HG03575 (cell line): ENCODE measurements at regions not wholly inside any gene's neighbourhood (a gene's known extent, or its start where the extent isn't known, plus 50 kb on each side); places are given as distances from the start of the nearest gene placed in this dataset.
"Not testable (repeated sequence)": the region's sequence is repeated elsewhere in the genome, so short reads cannot be mapped to it uniquely, and the experiment has no call there.

Experiments used
- ATAC-seq: cut with Tn5 transposase; IDR thresholded peaks from one replicate; pipeline ENCODE4 v1.9.1; 2021; ENCODE audit not compliant: unreplicated experiment, insufficient number of reproducible peaks, low FRiP score; ENCODE audit errors: extremely low read depth

DNA sequence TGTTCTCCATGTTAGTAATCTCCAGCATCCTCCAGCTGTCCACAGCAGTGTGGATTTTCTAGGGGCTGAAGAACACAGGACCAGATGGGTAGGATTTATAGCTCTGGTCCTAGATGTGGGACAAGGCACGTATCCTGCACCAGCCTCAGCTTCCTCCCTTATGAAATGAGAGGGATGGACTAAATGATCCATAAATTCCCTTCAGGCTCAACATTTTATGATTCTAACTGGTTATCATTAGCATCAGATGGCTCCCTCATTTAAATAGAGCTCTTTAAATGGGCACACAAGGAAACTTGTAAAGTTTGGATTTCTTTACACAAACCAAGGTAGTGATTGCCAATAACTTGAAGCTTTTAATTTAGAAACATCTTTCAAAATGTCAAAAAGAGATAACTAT lies 97.7 kb downstream of the ESM1 start:
- ATAC-seq = no peak

DNA sequence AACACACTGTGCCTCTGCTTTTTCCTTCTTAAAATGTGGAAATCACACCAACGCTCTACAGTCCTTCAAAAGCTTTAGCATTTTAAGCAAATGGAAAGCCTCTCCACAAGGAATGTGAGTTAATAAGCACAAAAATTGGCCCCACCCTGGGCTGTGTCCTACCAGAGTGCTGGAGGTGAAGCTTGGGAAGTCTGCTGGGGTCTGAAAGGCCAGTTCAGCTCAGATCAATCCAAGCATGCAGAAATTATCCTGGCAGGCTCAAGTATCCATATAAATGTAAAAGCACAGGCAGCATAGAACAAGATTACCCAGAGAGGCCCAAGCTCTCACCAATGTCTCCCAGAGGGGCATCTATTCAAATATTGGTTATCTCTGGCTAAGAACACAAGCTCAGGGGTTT lies 98.5 kb downstream of the ESM1 start:
- ATAC-seq = no peak

DNA sequence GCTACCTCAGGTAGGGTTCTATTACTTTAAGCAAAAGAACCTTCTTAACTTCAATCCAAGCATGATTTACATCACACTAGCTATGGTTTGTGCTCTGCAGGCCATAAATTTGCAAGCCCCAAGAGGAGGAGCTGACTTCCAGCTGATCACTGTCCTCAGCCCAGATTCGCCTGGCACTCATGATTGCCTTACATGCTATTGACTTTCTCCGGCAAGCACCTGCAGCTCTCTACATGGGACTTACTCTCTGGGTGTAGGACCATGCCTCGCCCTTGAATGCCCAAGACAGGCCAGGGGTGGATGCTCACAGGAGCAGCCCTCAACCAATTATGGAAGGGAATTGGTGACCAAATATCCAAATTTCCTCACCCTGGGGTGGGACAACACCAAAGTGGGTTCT lies 99.8 kb downstream of the ESM1 start:
- no peak for ATAC-seq

DNA sequence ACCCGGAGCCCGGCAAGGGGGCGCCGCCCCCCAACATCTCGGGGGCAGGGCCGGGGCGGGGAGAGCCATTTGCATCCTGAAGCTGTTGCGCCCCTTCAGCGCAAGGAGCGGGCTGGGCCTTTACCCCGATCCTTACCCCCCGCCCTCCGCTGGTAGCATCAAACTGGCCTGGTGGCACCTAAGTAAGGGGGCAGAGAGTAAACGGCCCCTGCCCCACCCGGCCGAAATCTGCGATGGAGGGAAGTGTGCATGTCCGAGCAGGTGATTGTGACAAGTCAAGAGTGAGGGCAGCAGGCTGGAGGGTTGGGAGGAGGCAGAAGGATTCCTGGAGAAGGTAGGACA lies 101.2 kb downstream of the ESM1 start:
- no peak for ATAC-seq

DNA sequence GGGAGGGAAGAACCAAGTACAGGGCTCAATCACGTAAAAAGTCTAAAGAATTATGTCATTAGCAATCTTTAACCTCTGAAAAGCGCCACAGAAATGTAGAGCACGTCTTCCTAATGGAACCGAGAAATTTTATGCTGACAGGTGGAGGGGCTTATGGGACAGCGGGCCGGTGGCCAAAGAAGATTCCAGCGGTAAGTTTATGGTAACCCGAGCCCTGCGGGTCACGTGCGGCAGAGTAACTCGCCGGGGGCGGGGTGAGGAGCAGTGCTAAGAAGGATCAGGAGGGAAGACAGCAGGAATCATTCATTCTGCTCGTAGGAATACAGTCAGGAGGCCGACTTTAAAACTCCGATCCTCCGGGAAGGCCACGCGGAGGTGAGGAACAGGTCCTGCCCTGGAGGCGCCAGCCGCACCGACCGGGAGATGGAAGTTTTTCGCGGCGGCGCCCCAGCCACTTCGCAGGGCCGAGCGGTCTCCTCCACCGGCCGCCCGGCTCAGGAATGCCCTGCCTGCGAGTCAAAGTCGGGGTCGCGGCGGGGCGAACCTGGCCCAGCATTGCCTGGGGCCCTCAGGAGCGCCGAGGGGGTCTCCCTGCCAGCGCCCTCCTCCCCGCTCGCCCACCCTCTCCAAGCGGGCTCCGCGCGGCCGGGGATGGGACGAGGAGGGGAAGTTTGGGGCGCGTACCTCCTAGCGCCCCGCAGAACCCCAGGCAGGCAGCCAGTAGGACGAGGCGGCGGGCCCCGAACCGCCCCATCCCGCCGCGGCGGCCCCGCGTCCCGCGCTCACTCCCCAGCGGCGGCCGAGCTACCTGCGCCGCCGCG lies 101.8 kb downstream of the ESM1 start:
- no peak for ATAC-seq

DNA sequence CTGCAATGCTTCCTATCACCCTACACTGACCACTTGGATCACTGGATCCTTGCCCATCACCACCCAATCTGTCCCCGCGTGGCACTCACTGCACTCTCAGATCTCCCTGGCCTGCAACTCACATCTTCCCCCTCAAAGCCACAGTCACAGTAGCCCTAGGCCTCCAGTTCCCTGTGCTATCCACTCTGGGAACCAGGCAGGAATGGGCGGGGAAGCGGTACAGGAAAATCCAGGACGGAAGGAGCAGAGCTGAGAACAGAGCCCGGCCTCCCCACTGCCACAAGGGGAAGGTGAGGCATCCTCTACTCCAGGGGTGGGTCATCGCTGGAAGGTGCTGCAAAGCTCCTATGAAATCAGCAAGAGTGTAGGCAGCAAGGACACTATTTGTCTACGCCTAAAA lies 102.6 kb downstream of the ESM1 start:
- ATAC-seq = no peak

DNA sequence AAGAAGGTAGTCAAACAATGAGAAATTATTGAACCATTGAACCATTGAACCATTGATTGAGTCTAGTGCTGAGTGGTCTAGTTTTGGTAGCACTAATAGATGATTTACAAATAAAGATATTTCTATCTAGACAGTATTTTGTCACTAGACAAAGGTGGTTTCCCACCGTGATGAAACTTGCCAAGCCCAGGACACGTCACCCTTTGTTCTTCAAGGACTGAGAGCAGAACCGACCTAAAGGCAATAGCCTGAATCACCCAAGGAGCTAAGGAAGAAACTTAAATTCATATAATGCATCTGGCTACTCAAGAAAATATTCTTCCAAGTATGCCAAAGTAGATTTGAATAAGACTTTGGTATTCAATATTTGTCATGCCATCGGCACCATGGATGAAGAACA lies 103.3 kb downstream of the ESM1 start:
- ATAC-seq = no peak

DNA sequence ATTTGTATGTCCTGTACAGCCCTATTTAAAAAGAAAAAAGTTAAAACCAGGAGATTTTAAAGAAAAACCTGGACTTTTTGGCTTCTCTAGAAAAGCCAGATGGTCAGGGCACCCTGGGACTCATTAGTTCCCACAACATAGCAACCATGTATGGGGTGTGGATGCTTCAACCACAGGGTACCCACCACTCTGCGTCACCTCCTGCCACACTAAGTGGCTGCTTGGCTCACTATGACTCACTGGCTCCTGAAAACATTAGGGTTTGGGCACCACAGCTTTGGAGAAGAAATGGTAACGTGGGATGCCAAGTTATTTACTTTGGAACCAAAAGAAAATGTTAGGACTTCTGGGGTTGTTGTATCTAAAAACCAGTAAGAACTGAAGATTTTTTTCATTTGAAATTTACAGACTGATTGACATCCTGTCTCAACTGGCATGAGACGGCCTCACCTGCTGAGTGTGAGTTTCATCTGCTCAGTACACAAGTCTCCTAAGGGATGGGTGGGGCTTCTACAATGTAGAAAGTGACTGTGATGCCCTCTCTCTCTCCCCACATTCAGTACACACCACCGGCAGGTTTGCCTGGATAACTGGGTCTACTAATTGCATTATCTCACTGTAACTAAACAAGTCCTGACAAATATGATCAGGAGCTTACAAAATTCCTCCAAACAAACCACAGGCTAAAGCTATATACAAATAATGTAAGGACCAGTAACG lies 103.9 kb downstream of the ESM1 start:
- no peak for ATAC-seq

DNA sequence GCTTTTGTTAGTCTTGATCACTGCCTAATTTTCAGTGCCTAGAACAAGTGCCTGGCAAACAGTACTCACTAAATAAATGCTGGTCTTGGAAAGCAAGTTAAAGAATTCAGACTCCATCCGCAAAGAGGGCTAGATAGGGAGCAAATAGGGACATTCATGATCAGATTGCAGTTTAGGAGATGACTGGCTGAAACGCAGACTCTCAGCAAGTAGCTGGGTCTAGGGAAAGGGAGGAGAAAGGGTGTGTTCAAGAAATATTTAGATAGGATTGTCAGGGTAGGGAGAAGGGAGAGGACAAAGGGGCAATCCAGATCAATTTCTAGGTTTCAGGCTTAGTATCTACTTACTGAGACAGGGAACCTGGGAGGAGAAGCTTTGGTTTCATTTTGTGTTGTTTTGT lies 108.4 kb downstream of the ESM1 start:
- ATAC-seq = no peak

DNA sequence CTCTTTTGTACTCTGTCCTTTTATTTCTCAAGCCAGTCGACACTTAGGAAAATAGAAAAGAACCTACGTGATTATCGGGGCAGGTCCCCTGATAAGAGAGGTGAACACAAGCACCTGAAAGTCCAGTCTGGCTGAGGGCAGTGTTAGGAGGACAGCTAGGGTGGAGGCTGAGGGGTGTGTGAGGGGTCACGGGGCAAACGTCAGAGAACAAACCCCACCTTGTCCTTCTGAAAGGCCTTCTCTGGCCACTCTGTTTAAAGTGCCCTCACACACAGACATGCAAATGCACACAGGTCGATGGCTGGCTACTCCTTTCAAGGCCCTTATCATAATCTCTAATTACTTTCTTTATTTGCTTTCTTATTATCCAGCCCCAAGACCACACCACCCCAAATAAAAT lies 108.8 kb downstream of the ESM1 start:
- no peak for ATAC-seq

DNA sequence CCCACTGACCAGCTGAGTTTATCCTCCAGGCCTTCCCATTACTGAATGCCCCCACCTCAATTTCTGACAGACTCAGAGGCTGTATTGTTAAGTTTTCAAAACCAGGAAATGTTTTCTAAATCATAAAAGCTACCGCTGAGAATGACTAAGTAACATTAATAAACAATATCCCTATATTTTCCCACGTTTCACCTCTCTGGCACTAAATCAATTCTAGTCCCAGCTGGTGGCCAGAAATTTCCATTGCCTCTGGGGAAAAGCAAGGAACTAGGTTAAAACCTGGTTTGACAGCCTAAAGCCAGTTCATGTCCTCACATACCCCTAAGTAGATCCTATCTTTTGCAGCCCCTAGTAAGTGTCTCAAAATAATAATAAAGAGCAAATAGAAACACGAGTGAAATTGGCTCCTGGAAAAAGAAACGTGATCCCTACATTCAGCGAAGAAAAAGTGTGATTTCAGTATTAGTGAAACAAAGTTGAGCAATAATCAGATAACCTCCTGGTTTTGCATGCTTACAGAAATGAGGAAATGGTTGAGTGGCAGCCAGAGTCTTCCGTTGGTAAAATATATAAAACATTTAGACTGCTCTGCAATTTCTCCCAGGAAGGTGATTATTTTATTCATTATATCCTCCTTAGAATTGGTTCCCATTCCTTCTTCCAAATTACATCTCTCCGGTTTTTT lies 110.9 kb downstream of the ESM1 start:
- no peak for ATAC-seq

DNA sequence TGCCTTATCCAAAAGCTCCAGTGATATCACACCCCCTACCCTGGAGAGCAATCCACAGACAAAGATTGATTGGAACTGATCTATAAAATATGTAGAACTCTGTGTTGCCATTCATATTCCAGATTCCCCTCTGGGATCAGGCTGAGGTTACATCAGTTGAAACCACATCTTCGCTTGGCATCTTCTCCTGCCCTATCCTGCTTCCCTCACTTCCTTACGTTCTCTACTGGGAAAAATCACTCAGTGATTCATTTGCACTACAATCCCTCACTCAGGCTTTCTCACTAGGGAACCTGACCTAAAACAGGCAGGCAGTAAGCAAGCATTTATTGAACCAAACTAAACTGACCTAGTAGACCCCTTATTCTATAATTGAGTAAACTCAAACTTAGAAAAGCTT lies 111.7 kb downstream of the ESM1 start:
- ATAC-seq = no peak

DNA sequence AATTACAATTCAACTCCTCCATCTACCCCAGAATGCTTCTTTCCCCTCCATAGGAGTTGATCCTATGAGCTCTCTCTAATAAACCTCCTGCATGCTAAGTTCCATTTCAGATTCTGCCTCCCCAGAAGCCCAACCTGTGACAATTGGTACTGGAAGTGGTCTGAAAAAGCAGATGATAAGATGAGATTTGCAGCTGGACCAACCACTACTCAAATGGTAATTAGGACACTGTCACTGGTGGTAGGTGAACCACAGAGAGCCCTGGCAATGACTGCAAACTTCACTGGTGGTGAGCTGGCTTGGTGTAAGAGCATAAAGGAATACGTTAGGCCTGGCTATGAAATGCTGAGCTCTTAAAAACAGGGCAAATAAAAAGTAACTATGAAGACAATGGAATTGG lies 112.6 kb downstream of the ESM1 start:
- ATAC-seq = no peak

DNA sequence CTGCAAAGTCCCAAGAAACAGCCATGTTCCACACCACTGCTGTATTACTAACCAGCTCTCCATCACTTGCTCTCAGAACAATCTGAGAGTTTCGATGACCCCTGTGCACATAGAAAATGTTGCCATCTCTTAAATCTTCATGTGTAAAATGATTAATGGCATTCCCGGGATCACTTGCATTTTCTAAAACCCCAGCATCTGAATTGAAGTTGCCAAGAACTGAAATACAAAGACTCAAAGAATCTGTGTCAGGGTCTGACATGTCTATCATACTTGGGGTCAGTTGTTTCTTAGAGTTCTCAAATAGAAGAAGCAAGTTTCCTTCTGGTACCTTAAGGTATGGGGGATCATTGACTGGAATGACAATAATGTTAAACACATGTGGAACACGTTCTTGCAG lies 115.1 kb downstream of the ESM1 start:
- ATAC-seq = no peak

DNA sequence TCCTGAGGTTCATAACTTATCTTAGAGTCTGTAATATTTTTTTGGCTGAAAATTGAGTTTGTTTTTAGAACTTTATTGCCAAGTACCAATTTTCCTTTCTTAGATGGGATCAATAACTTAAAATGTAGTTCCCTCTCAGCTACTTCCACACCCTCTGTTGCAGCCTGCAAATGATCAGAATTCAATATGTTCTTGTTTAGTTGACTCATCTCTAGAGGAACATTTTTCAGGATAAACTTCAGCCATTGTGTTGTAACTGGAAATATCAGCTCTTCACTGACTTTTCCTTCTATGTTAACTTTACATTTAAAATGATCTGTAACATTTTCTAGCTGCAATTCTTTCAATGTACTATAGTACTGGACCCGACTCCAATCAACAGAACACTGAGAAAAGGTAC lies 115.7 kb downstream of the ESM1 start:
- no peak for ATAC-seq

DNA sequence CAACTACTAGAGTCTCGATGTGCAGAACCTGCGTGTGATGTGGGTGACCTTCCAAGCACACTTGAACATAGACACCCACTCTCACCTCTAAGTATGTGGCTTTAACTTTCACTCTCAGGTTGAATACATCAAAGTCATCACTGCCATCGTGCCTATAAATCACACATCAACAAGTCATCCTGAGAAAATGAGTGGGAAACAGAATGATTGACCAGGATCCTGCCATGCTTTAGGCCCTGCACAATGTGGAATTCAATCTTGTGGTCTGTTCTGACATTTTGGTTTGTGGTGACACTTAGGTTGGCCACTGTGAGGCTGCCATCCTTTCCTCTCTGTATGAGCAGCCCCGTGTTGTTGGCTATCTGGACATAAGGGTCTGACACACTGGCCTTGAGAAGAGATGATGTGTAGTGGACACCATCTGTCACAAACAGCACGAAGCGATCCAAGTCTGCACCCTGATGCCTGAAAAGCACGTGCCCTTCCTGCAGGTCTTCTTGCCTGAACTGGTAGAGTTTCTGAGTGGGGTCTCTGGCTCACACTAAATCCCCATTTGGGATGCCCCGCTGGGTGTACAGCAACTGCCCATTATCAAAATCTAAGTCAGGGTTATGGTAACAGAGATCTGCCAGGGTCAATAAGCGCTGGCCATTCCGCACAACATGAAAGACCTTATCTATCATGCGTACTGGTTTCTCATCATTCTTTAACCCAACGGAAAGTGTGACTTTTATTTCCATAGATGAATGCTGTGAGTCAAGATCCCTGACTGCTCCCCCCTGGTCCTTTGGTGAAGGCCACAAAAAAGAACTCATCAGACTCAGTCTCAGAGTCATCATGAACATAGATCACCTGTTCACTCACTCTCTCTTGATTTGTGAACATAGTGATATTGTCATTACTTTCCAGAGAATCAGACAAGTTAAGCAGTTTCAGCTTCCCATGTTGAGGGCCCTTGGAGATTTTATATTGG lies 116.6 kb downstream of the ESM1 start:
- ATAC-seq = no peak

DNA sequence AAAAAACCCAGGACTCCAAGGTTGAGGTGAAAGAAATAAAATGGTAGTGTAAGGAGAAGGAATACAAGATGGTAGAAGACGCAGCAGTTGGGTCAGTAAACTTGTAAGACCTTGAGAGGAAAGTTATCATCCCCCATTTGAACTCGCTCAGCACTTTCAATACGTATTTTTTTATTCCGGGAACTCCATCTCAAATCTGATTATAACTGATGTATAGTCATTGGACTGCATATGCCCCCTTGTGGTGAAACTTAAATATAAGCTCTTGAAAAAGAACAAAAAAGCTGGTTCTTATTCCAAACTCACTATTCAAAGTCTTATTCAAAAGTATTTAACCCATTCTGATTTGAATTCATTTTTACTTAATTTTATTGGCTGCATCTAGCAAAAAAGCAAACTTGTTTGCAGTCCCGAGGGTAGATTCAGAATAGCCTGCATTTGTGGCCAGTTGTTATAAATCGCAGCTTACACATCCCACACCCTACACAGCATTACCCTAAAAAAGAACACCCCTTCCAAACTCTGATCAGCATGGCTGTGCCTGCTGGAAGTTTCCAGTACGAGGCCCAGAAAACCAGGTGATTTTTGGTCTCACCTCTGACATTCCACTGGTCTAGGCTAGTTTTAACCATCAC lies 118.0 kb downstream of the ESM1 start:
- ATAC-seq = no peak

DNA sequence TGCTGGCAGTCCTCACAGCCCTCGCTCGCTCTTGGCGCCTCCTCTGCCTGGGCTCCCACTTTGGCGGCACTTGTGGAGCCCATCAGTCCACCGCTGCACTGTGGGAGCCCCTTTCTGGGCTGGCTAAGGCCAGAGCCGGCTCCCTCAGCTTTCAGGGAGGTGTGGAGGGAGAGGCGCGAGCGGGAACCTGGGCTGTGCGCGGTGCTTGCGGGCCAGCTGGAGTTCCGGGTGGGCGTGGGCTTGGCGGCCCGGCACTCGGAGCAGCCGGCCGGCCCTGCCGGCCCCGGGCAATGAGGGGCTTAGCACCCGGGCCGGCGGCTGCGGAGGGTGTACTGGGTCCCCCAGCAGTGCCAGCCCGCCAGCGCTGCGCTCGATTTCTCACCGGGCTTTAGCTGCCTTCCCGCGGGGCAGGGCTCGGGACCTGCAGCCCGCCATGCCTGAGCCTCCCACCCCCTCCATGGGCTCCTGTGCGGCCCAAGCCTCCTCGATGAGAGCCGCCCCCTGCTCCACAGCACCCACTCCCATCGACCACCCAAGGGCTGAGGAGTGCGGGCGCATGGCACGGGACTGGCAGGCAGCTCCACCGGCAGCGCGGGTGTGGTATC lies 120.4 kb downstream of the ESM1 start:
- ATAC-seq = not testable (repeated sequence)
